ENCODE measurements at regions not wholly inside any gene's neighbourhood (a gene's known extent, or its start where the extent isn't known, plus 50 kb on each side); places are given as distances from the start of the nearest gene placed in this dataset.

GRCh38 chr1:80933346-80933745 is 867.4 kb upstream of the ADGRL2 start:
- no peak for ATAC-seq

- no peak for ATAC-seq
Measured at GRCh38 chr1:80931178-80931577, 869.6 kb upstream of the ADGRL2 start.

- no peak for ATAC-seq
Measured at GRCh38 chr1:80929868-80930508, 870.7 kb upstream of the ADGRL2 start.

- no peak for ATAC-seq
Measured at GRCh38 chr1:80926531-80926930, 874.2 kb upstream of the ADGRL2 start.

- no peak for ATAC-seq
Measured at GRCh38 chr1:80925130-80925805, 875.5 kb upstream of the ADGRL2 start.

- no peak for ATAC-seq
Measured at GRCh38 chr1:80924290-80924689, 876.4 kb upstream of the ADGRL2 start.

GRCh38 chr1:80922906-80923305 is 877.8 kb upstream of the ADGRL2 start:
- no peak for ATAC-seq

GRCh38 chr1:80919426-80919825 is 881.3 kb upstream of the ADGRL2 start:
- no peak for ATAC-seq

- no peak for ATAC-seq
Measured at GRCh38 chr1:80918380-80918779, 882.4 kb upstream of the ADGRL2 start.

- ATAC-seq = no peak
Measured at GRCh38 chr1:80917826-80918225, 882.9 kb upstream of the ADGRL2 start.

- no peak for ATAC-seq
Measured at GRCh38 chr1:80917225-80917624, 883.5 kb upstream of the ADGRL2 start.

GRCh38 chr1:80915491-80915890 is 885.2 kb upstream of the ADGRL2 start:
- ATAC-seq = no peak

- no peak for ATAC-seq
Measured at GRCh38 chr1:80910426-80910825, 890.3 kb upstream of the ADGRL2 start.

GRCh38 chr1:80909172-80909784 is 891.5 kb upstream of the ADGRL2 start:
- no peak for ATAC-seq

- no peak for ATAC-seq
Measured at GRCh38 chr1:80896781-80897356, 903.9 kb upstream of the ADGRL2 start.

GRCh38 chr1:80894921-80895320 is 905.8 kb upstream of the ADGRL2 start:
- no peak for ATAC-seq

GRCh38 chr1:80893115-80893514 is 907.6 kb upstream of the ADGRL2 start:
- ATAC-seq = no peak

GRCh38 chr1:80892539-80892938 is 908.2 kb upstream of the ADGRL2 start:
- no peak for ATAC-seq

- ATAC-seq = no peak
Measured at GRCh38 chr1:80891871-80892270, 908.9 kb upstream of the ADGRL2 start.

GRCh38 chr1:80882553-80882952 is 918.2 kb upstream of the ADGRL2 start:
- no peak for ATAC-seq

GRCh38 chr1:80878343-80878742 is 922.4 kb upstream of the ADGRL2 start:
- ATAC-seq = no peak

GRCh38 chr1:80876035-80876434 is 924.7 kb upstream of the ADGRL2 start:
- ATAC-seq = no peak

GRCh38 chr1:80869299-80869698 is 931.4 kb upstream of the ADGRL2 start:
- ATAC-seq = no peak

- ATAC-seq = no peak
Measured at GRCh38 chr1:80847904-80848303, 952.8 kb upstream of the ADGRL2 start.
